Endothelial cell of umbilical vein (primary cell): ENCODE measurements at regions not wholly inside any gene's neighbourhood (a gene's known extent, or its start where the extent isn't known, plus 50 kb on each side); places are given as distances from the start of the nearest gene placed in this dataset.
A peak's percentile ranks its signal among the peaks of the same experiment; 100 is the strongest.

Experiments
- BruUV-seq: library from RNA; stranded (reverse); fragments of 400-500 nt; replicated peaks from 2 replicates; lab custom pipeline; 2021; lab: Mats Ljungman, UMichigan
- CTCF ChIA-PET: fragments of 300-600, 350-600 bp; sonication (Branson Sonifier 250); formaldehyde crosslinking; loops from one replicate; lab custom pipeline; 2021; ENCODE audit warnings: antibody characterized with exemption, inconsistent platforms; lab: Charles Lee
- POLR2A ChIA-PET: fragments of 300-600, 350-600 bp; sonication (Branson Sonifier 250); formaldehyde crosslinking; loops from one replicate; lab custom pipeline; 2021; ENCODE audit warnings: antibody characterized with exemption, inconsistent platforms; lab: Charles Lee
- DNase-seq: peaks from one replicate; pipeline ENCODE4 v3.0.0-alpha.2; 2011; ENCODE audit warnings: low read depth, low spot score
- FAIRE-seq: peaks from 2 replicates; lab custom pipeline; 2011; peaks lifted over from hg19 to GRCh38; lab: Jason Lieb, UNC
- H2AFZ ChIP-seq: 2 replicates; pipeline ENCODE4 v1.6.0; 2012; ENCODE audit warnings: low read depth, low read length, control low read depth, inconsistent platforms
- H3K27ac ChIP-seq: 2 replicates; pipeline ENCODE4 v1.5.1; 2011; ENCODE audit warnings: low read depth, mild to moderate bottlenecking, control low read depth, low read length, moderate library complexity; ENCODE audit not compliant: insufficient read depth
- H3K27me3 ChIP-seq, 2 experiments: 2 replicates each; pipeline versions ENCODE4 v1.6.0 to v1.6.1; 2011; ENCODE audit warnings: low read length in 2 of 2, mixed read lengths in 1 of 2; ENCODE audit not compliant: control insufficient read depth in 2 of 2, insufficient read depth in 2 of 2
- H3K36me3 ChIP-seq, 2 experiments: 2 replicates in 1 of 2; 3 replicates in 1 of 2; pipeline ENCODE4 v1.5.1; 2011; ENCODE audit warnings: low read length in 2 of 2, mild to moderate bottlenecking in 1 of 2, moderate library complexity in 1 of 2; ENCODE audit not compliant: control insufficient read depth in 2 of 2, insufficient read depth in 2 of 2; ENCODE audit errors: extremely low read depth in 1 of 2
- H3K4me1 ChIP-seq: 3 replicates; pipeline ENCODE4 v1.5.1; 2011; ENCODE audit warnings: mild to moderate bottlenecking, low read length; ENCODE audit not compliant: control insufficient read depth, insufficient read depth; ENCODE audit errors: extremely low read depth
- H3K4me2 ChIP-seq: 2 replicates; pipeline ENCODE4 v1.6.1; 2011; ENCODE audit warnings: low read length, control low read depth, mixed read lengths; ENCODE audit not compliant: insufficient read depth
- H3K4me3 ChIP-seq, 3 experiments: fragments of 200-600 bp in 1 of 3; sonication (generic), shearing (Covaris generic) in 1 of 3; replicated peaks in 1 of 3; 2 replicates each; pipeline ENCODE4 v1.5.1; 2011 to 2016; ENCODE audit warnings: control low read depth in 3 of 3, low read length in 3 of 3, mild to moderate bottlenecking in 2 of 3, inconsistent platforms in 1 of 3, low read depth in 1 of 3, moderate library complexity in 1 of 3; ENCODE audit not compliant: insufficient read depth in 1 of 3
- H3K79me2 ChIP-seq: 2 replicates; pipeline ENCODE4 v1.6.0; 2012; ENCODE audit warnings: low read length, inconsistent platforms; ENCODE audit not compliant: control insufficient read depth, insufficient read depth
- H3K9ac ChIP-seq: replicated peaks from 2 replicates; pipeline ENCODE3; 2011; ENCODE audit warnings: low read length, control low read depth; ENCODE audit not compliant: insufficient read depth; ENCODE audit errors: extremely low read depth
- H3K9me1 ChIP-seq: replicated peaks from 3 replicates; pipeline ENCODE4 v1.6.0; 2011; ENCODE audit warnings: mild to moderate bottlenecking, low read length; ENCODE audit not compliant: control insufficient read depth, insufficient read depth; ENCODE audit errors: extremely low read depth
- H3K9me3 ChIP-seq: replicated peaks from 2 replicates; pipeline ENCODE4 v1.5.1; 2012; ENCODE audit warnings: low read length, inconsistent platforms; ENCODE audit not compliant: control insufficient read depth, insufficient read depth
- H4K20me1 ChIP-seq: replicated peaks from 2 replicates; pipeline ENCODE3; 2011; ENCODE audit warnings: mild to moderate bottlenecking, low read length; ENCODE audit not compliant: control insufficient read depth, insufficient read depth; ENCODE audit errors: extremely low read depth
- EZH2 ChIP-seq: IDR thresholded peaks from 2 replicates; pipeline ENCODE4 v1.6.1; 2012; ENCODE audit warnings: borderline replicate concordance, low read depth, mild to moderate bottlenecking, moderate library complexity, low read length, inconsistent platforms; ENCODE audit not compliant: severe bottlenecking
- FOS ChIP-seq: IDR thresholded peaks from 2 replicates; pipeline ENCODE4 v1.6.1; 2011; ENCODE audit warnings: mild to moderate bottlenecking, low read length, moderate library complexity, borderline replicate concordance; ENCODE audit not compliant: insufficient read depth
- GATA2 ChIP-seq: IDR thresholded peaks from 2 replicates; pipeline ENCODE4 v1.7.0; 2011; ENCODE audit warnings: low read depth, mild to moderate bottlenecking, moderate library complexity, mixed read lengths, low read length; ENCODE audit not compliant: insufficient read length, insufficient read depth
- JUN ChIP-seq: IDR thresholded peaks from 2 replicates; pipeline ENCODE4 v1.6.1; 2011; ENCODE audit warnings: borderline replicate concordance, low read depth; ENCODE audit not compliant: insufficient read length, insufficient read depth
- MYC ChIP-seq: IDR thresholded peaks from one replicate; pipeline ENCODE4 v1.6.1; 2011; ENCODE audit warnings: mild to moderate bottlenecking, low read depth, low read length
- POLR2A ChIP-seq: IDR thresholded peaks from 2 replicates; pipeline ENCODE4 v1.6.1; 2012; ENCODE audit warnings: low read depth, mild to moderate bottlenecking, control low read depth, low read length
- POLR2AphosphoS5 ChIP-seq: IDR thresholded peaks from 2 replicates; pipeline ENCODE4 v1.6.1; 2012; ENCODE audit warnings: low read depth, mild to moderate bottlenecking, control low read depth, low read length, moderate library complexity; ENCODE audit not compliant: insufficient read depth
- dilution Hi-C: fragments of 300-500 bp; cut with MboI; formaldehyde crosslinking; loops from one replicate; pipeline ENCODE4 v1.15.0; 2019; ENCODE audit warnings: low sequenced_read_pairs; ENCODE audit not compliant: extremely low pct_ligation_motif_present
- intact Hi-C: fragments of 100-400 bp; cut with micrococcal nuclease; formaldehyde crosslinking; loops from one replicate; pipeline ENCODE4 v1.10.0; 2022
- TF ChIP-seq, protein P1 (sequence below), 2 donors: IDR thresholded peaks; 1 replicate in 1 of 2; 2 replicates in 1 of 2; pipeline ENCODE4 v1.5.1; 2011; ENCODE audit warnings: low read length in 2 of 2, mild to moderate bottlenecking in 2 of 2, moderate library complexity in 2 of 2, control low read depth in 1 of 2, inconsistent platforms in 1 of 2, low read depth in 1 of 2; ENCODE audit not compliant: insufficient read depth in 1 of 2; ENCODE audit errors: extremely low read depth in 1 of 2
- TF ChIP-seq, protein P2 (sequence below): IDR thresholded peaks from 2 replicates; pipeline ENCODE4 v1.6.1; 2011; ENCODE audit not compliant: insufficient read depth, insufficient read length

DNA sequence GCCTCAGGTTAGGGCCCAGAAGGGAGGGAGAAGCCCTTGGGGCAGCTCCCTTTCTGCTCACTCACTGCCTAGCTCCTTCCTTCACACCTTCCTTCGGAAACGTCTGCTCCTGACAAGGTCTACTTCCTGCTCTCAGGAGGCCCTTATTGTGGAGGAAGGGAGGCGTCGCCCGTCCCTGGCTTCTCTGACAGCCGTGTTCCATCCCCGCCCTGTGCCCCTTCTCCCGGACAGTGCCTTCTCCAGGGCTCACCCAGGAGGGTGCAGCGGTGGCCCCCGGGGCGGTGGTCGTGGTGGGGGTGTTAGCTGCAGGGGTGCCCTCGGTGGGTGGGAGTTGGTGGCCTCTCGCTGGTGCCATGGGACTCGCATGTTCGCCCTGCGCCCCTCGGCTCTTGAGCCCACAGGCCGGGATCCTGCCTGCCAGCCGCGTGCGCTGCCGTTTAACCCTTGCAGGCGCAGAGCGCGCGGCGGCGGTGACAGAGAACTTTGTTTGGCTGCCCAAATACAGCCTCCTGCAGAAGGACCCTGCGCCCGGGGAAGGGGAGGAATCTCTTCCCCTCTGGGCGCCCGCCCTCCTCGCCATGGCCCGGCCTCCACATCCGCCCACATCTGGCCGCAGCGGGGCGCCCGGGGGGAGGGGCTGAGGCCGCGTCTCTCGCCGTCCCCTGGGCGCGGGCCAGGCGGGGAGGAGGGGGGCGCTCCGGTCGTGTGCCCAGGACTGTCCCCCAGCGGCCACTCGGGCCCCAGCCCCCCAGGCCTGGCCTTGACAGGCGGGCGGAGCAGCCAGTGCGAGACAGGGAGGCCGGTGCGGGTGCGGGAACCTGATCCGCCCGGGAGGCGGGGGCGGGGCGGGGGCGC, 231.9 kb downstream of the SEC14L1 start:
- Histone ChIP-seq H3K27ac (no peak overlapping the region), H4K20me1 (no peaks in the 10 kb centered on the region)

More for the DNA sequence above, 231.9 kb downstream of the SEC14L1 start:
- dilution Hi-C loops = no loop called here
- BruUV-seq = no TSS peak
- DNase-seq = peak; percentile 53
- H2AFZ ChIP-seq = peak overlapping the region; percentile 59
- H3K27me3 ChIP-seq = no peaks in the 10 kb centered on the region
- TF ChIP-seq POLR2AphosphoS5 (no peak), GATA2 (no peak), POLR2A (no peak), EZH2 (no peak), FOS (no peak), MYC (no peak), JUN (no peak)
- TF ChIP-seq, protein P1, sequence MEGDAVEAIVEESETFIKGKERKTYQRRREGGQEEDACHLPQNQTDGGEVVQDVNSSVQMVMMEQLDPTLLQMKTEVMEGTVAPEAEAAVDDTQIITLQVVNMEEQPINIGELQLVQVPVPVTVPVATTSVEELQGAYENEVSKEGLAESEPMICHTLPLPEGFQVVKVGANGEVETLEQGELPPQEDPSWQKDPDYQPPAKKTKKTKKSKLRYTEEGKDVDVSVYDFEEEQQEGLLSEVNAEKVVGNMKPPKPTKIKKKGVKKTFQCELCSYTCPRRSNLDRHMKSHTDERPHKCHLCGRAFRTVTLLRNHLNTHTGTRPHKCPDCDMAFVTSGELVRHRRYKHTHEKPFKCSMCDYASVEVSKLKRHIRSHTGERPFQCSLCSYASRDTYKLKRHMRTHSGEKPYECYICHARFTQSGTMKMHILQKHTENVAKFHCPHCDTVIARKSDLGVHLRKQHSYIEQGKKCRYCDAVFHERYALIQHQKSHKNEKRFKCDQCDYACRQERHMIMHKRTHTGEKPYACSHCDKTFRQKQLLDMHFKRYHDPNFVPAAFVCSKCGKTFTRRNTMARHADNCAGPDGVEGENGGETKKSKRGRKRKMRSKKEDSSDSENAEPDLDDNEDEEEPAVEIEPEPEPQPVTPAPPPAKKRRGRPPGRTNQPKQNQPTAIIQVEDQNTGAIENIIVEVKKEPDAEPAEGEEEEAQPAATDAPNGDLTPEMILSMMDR (IDR thresholded peaks at IDR 0.05; ENCODE audit: extremely low read depth in 1 of 2, insufficient read depth in 1 of 2, low read depth in 1 of 2, low read length in 2 of 2) = no peak
- TF ChIP-seq, protein P2, sequence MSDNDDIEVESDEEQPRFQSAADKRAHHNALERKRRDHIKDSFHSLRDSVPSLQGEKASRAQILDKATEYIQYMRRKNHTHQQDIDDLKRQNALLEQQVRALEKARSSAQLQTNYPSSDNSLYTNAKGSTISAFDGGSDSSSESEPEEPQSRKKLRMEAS = no peak
- H3K9me1 ChIP-seq = no peaks in the 10 kb centered on the region
- FAIRE-seq = peak; percentile 79
- peaks cover 5% of the 10 kb centered on the region for H3K79me2 ChIP-seq
- no peaks in the 10 kb centered on the region for H3K9me3 ChIP-seq
- peak overlapping the region; percentile 76 for H3K4me2 ChIP-seq
- H3K4me3 ChIP-seq = peak overlapping the region; percentile 38 to 91 (median 59)
- ChIA-PET POLR2A (no interaction called here), CTCF (interaction anchor here (0.9 to 2.9 kb wide), 2 partner anchors 17 to 41 kb away, joined by 3 to 18 read pairs; no protein-coding TSS in a partner anchor)
- intact Hi-C loops = loop anchor here (2.0 kb wide), 1 partner anchor 58 kb away; no protein-coding TSS in a partner anchor
- H3K9ac ChIP-seq = peak overlapping the region; percentile 40
- H3K4me1 ChIP-seq = peaks cover 15% of the 10 kb centered on the region
- no peaks in the 10 kb centered on the region for H3K36me3 ChIP-seq
